Neural crest cell (in vitro differentiated cells): ENCODE measurements at regions not wholly inside any gene's neighbourhood (a gene's known extent, or its start where the extent isn't known, plus 50 kb on each side); places are given as distances from the start of the nearest gene placed in this dataset.

Source experiments
- DNase-seq: peaks from one replicate; pipeline ENCODE4 v3.0.0; 2021; ENCODE audit warnings: low read depth, mixed read lengths, low spot score
- H3K27ac Mint-ChIP-seq: one replicate; pipeline ENCODE4 v1.8.0; 2021; ENCODE audit warnings: mild to moderate bottlenecking, mixed read lengths; ENCODE audit not compliant: unreplicated experiment
- H3K27me3 Mint-ChIP-seq: 2 replicates; pipeline ENCODE4 v1.8.0; 2021; ENCODE audit warnings: low read depth, mild to moderate bottlenecking, mixed read lengths
- H3K36me3 Mint-ChIP-seq: 2 replicates; pipeline ENCODE4 v1.8.0; 2021; ENCODE audit warnings: low read depth, mild to moderate bottlenecking, mixed read lengths
- H3K4me1 Mint-ChIP-seq: 2 replicates; pipeline ENCODE4 v1.8.0; 2021; ENCODE audit warnings: mixed read lengths
- H3K4me3 Mint-ChIP-seq: one replicate; pipeline ENCODE4 v1.8.0; 2021; ENCODE audit warnings: mild to moderate bottlenecking, mixed read lengths
- H3K9me3 Mint-ChIP-seq: 2 replicates; pipeline ENCODE4 v1.8.0; 2021; ENCODE audit warnings: mixed read lengths
- CTCF ChIP-seq: fragments of 200-600 bp; sonication (generic); conservative IDR thresholded peaks from 2 replicates; pipeline ENCODE4 v1.5.0; 2021; ENCODE audit warnings: antibody characterized with exemption, mild to moderate bottlenecking

GRCh38 chr16:85995541-85996423 is 96.8 kb downstream of the IRF8 start:
- DNase-seq = no peak
- no peak overlapping the region for H3K4me3 Mint-ChIP-seq

GRCh38 chr16:85996843-85997242 is 97.9 kb downstream of the IRF8 start:
- H3K36me3 Mint-ChIP-seq = no peaks in the 10 kb centered on the region
- no peak overlapping the region for H3K4me3 Mint-ChIP-seq
- no peak for DNase-seq
- TF ChIP-seq CTCF = no peak
- H3K27ac Mint-ChIP-seq = no peak overlapping the region
- no peaks in the 10 kb centered on the region for H3K9me3 Mint-ChIP-seq
- peaks cover 10% of the 10 kb centered on the region for H3K4me1 Mint-ChIP-seq
- H3K27me3 Mint-ChIP-seq = peaks cover 7% of the 10 kb centered on the region

More at GRCh38 chr16:85995541-85996423, 96.8 kb downstream of the IRF8 start:
- no peak overlapping the region for H3K27ac Mint-ChIP-seq
- H3K27me3 Mint-ChIP-seq = peaks cover 7% of the 10 kb centered on the region
- H3K9me3 Mint-ChIP-seq = no peaks in the 10 kb centered on the region
- H3K36me3 Mint-ChIP-seq = no peaks in the 10 kb centered on the region
- TF ChIP-seq CTCF = no peak
- peaks cover 10% of the 10 kb centered on the region for H3K4me1 Mint-ChIP-seq

- Mint-ChIP-seq H3K9me3 (no peaks in the 10 kb centered on the region), H3K36me3 (no peaks in the 10 kb centered on the region), H3K27ac (no peak overlapping the region), H3K27me3 (no peaks in the 10 kb centered on the region), H3K4me3 (no peak overlapping the region), H3K4me1 (peaks cover 10% of the 10 kb centered on the region)
- TF ChIP-seq CTCF = no peak
- no peak for DNase-seq
Measured at GRCh38 chr16:85998171-85998867, 99.4 kb downstream of the IRF8 start.

- H3K27ac Mint-ChIP-seq = no peak overlapping the region
- no peak for TF ChIP-seq CTCF
- DNase-seq = no peak
- H3K9me3 Mint-ChIP-seq = no peaks in the 10 kb centered on the region
- no peak overlapping the region for H3K4me3 Mint-ChIP-seq
- H3K27me3 Mint-ChIP-seq = peaks cover 4% of the 10 kb centered on the region
- H3K4me1 Mint-ChIP-seq = peaks cover 10% of the 10 kb centered on the region
- H3K36me3 Mint-ChIP-seq = no peaks in the 10 kb centered on the region
Measured at GRCh38 chr16:85998868-85999729, 100.1 kb downstream of the IRF8 start.

- H3K27me3 Mint-ChIP-seq = peaks cover 6% of the 10 kb centered on the region
- no peaks in the 10 kb centered on the region for H3K9me3 Mint-ChIP-seq
- TF ChIP-seq CTCF = no peak
- no peak overlapping the region for H3K4me3 Mint-ChIP-seq
- H3K27ac Mint-ChIP-seq = no peak overlapping the region
- no peaks in the 10 kb centered on the region for H3K36me3 Mint-ChIP-seq
- peaks cover 7% of the 10 kb centered on the region for H3K4me1 Mint-ChIP-seq
- no peak for DNase-seq
Measured at GRCh38 chr16:85999778-86000177, 100.8 kb downstream of the IRF8 start.
